Erythroblast (primary cell): ENCODE measurements at regions not wholly inside any gene's neighbourhood (a gene's known extent, or its start where the extent isn't known, plus 50 kb on each side); places are given as distances from the start of the nearest gene placed in this dataset.

Source experiments
- DNase-seq, 2 experiments: peaks; one replicate each; lab custom pipeline; 2025; lab: John Stamatoyannopoulos, UW
- GATA1 ChIP-seq: IDR thresholded peaks from 2 replicates; pipeline ENCODE4 v1.6.1; 2011; ENCODE audit warnings: low read depth, mild to moderate bottlenecking, control low read depth, low read length, moderate library complexity
- POLR2A ChIP-seq: IDR thresholded peaks from 2 replicates; pipeline ENCODE4 v1.6.1; 2011; ENCODE audit warnings: mild to moderate bottlenecking, low read length

DNA sequence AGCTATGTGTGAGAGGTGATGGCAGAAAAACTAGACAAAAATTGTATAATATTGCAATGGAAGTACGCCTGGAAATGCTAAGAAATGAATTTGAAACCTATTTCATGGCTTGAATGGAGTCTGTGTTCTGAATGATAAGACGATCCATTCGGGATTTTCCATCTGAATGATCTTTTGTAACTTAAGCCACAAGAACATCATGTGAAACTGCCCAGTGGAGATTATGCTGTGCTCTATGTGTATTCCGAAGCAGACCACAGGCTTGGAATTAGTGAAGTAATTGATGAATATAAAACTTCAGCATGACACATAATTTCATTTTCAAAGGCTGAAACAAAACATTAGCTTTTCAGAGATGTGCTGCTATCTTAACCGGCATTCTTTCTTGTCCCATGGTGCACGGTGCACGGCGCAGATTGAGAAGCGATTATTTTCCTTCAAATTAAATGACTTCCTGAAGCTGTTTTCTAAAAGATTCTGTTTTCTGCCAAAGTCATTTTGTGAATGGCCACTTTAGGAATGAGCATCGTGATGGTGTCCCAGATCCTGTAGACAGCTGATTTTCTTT is 652.9 kb downstream of the PLA2G4A start:
- DNase-seq: no peak
- TF ChIP-seq GATA1 (no peak), POLR2A (no peak)

DNA sequence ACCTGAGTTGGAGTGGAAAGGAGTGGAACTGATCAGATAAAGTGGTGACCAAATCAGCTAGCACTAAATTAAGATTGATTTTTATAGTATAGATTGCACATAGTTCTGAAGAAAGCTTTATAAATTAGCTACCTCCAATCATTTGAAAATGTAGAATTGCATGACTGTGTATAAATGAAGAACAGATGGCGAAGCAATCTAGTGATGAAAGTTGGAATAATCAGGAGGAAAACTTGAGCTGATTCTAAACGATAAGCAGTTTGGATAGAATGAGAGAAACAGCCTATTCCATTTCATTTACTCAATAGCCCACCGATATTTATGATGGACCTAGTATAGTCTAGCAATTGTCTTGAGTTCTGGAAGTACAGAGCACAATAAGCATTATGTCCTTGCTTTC is 661.5 kb downstream of the PLA2G4A start:
- DNase-seq: no peak
- no peak for TF ChIP-seq GATA1
- no peak for TF ChIP-seq POLR2A

DNA sequence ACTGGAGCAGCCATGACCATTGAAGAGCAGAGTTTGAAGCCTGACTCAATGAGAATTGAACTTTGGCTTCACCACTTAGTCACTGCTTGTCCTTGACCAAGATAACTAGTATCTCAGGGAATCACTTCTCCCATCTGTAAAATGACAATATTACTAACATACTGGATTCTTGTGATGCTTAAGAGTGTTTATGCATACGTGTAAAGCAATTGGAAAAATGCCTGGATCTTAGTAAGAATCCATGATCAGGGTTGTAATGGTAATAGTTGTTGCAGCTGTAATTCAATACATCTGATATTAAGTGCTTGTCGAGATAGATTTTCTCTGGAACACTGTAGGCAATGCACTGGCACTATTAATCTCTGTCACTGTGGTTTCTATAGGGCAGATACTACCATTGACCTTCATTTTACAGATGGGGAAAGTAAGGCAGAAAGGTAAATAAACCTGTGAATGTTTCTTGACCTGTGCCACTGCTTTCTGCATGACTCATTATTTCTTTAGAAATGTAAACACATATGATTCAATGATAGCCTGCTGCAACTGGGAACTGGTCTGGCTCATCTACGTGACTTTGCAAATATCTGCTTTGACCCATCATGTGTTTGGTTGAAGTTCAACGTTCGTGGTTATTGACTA is 662.5 kb downstream of the PLA2G4A start:
- no peak for DNase-seq
- TF ChIP-seq GATA1 (no peak), POLR2A (no peak)

DNA sequence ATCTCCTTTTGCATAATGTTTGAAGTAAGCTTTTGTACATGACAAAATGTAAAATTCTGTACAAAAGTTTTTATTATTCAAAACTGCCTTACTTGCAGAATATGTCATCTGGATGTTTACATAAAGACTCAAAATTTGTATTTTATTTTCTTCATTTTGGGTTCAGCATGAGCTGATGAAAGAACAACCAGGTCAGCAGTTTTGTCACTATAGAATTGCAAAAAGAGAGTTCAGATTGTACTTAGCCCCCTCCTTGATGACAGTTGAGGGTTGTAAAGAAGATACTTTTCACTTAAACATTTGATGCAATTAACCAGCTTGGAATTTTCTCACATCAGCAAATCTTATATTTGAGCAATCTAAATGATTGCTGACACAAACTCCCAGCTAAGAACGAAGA is 669.3 kb downstream of the PLA2G4A start:
- no peak for DNase-seq
- TF ChIP-seq GATA1: no peak
- TF ChIP-seq POLR2A: no peak

DNA sequence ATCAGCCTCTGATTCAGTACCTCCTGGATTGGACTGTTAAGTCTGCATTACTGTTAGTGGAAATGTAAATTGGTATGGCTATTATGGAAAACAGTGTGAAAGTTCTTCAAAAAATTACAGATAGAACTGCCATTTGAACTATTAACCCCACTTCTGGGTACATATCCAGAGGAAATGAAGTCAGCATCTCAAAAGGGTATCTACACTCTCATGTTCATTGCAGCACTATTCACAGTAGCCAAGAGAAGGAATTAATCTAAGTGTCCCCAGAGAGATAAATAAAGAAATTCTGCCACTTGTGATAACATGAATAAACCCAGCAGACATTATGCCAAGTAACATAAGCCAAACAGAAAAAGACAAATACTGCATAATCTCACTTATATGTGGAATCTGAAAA is 676.0 kb downstream of the PLA2G4A start:
- DNase-seq: no peak
- TF ChIP-seq POLR2A (no peak), GATA1 (no peak)

DNA sequence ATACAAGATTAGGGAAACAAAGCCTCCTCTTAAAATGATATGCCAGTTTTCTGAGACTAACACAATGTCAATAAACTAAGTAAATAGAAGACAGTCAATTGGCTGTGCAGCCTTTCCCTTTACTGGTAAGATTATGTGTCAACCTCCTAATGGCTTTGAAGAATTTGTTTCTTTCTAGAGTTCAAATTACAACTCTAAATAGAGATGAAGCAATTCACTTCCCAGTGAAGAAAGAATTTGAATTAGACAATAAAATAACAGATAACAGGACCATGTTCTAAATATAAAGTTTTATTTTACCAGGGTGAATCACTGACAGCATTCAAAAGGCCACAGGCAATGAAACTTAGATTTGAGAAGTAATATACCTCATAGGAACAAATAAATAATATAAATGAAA is 680.3 kb downstream of the PLA2G4A start:
- no peak for DNase-seq

DNA sequence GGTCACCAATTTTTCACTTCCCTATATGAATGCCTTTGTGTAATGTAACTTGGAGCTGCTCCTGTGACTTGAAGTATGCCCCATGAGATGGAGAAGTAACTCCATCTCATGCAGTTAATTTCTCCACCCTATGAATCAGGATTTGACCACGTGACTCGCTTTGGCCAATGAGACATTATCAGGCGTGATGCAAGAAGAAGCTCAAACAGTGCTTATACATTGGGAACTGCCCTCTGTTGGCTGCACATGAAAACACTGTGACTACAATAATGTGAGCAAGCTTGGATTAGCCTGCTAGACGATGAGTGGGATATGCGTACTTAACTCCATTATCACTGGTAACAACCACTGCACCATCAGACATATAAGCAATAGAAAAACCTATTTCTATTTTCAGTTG is 684.4 kb downstream of the PLA2G4A start:
- DNase-seq: peak; percentile 1 to 16
- TF ChIP-seq GATA1 (no peak), POLR2A (no peak)

More for the DNA sequence above, 680.3 kb downstream of the PLA2G4A start:
- no peak for TF ChIP-seq POLR2A
- TF ChIP-seq GATA1: no peak

DNA sequence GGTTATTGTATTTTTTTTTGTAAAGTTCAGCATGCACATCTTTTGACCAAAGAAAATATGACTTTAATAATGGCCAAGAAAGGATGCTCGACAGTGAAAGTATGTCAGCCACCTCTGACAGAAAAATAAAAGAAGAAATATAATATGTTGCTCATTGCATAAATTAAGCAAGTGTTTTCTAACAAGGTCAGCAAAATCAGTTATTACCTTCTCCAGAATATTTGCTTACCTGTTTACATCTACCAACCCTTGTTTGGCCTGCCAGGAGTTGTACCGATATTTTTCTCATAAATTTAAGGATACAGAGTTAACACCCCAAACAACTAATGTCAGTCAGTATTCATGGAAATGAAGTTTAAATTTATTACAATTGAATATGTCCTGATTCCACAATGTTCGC is 685.4 kb downstream of the PLA2G4A start:
- no peak for TF ChIP-seq GATA1
- no peak for TF ChIP-seq POLR2A

DNA sequence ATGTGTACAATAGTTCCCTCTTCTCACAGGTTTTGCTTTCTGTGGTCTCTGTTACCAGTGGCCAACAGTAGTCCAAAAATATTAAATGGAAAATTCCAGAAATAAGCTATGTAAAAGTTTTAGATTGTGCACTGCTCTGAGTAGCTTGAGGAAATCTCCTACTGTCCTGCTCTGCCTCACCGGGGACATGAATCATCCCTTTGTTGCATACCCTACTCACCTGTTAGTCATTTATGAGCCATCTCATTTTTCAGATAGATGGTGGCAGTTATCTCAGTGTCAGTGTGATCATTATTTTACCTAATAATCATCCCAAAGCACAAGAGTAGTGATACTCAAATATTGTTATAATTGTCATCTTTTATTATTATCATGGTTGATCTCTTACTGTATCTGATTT is 688.1 kb downstream of the PLA2G4A start:
- no peak for TF ChIP-seq GATA1
- no peak for TF ChIP-seq POLR2A
- no peak for DNase-seq

More for the DNA sequence above, 685.4 kb downstream of the PLA2G4A start:
- DNase-seq: no peak

DNA sequence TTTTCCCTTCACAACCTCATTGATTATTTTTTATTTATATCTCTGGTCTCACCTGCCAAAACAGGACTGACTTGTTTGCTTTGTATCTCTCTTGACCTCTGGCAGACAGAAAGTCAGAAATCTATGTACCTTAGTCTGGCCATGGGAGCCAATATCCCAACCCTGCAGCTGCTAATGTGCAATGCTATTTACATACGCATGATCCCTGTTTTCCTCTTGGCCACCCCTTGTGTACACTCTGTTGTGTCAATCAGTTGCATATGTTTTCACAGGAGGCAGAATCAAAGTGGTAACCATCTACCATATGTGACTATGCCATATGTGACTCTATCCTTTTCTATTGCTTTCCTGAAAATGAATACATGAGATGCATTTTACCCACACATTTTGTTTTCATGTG is 688.8 kb downstream of the PLA2G4A start:
- no peak for DNase-seq
- TF ChIP-seq POLR2A (no peak), GATA1 (no peak)

DNA sequence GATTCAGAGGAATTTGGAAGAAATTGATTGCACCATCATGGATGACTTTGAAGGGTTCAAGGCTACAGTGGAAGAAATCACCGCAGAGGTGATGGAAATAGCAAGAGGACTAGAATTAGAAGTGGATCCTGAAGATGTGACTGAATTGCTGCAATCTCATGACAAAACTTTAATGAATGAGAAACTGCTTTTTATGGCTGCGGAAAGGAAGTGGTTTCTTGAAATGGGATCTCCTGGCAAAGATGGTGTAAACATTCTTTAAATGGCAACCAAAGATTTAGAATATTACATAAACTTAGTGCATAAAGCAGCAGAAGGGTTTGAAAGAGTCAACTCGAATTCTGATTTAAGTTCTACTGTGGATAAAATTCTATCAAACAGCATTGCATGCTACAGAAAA is 698.6 kb downstream of the PLA2G4A start:
- no peak for DNase-seq
- TF ChIP-seq GATA1 (no peak), POLR2A (no peak)

DNA sequence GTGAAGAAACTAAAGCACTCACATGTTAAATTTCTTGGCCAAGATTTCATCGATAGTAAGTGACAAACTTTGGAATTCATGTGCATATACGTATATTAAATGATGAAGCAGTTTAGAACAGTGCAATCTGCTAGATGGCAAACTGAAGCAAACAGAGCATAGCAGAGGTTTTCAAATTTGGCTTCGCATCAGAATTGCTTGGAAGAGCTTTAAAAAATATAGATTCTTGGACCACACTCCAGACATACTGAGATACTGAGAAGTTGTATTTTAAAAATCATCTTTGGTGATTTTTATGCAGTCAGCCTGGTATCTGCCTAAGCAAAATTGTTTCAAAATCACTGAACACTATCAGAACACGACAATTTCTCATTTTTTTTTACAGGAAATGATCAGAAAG is 709.2 kb downstream of the PLA2G4A start:
- TF ChIP-seq POLR2A (no peak), GATA1 (no peak)

DNA sequence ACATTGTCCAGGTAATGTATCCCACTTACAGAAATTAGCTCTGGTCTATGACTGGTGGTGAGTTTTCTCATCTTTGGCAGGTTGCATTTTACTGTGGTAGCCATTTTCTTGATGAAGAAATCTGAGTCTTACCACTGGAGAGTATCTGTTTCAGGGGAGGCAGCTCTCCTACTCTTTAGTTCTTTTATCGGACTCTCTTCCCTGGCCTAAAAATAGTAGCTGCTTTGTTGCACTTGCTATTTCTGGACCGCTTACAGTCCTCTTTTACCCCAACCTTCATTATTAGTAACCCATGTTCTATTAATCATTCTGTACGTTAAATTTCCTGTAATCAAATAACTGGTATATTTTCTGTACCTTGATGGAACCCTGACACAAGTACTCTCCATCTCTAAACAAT is 720.8 kb downstream of the PLA2G4A start:
- TF ChIP-seq POLR2A: no peak
- no peak for TF ChIP-seq GATA1
- DNase-seq: no peak

More for the DNA sequence above, 709.2 kb downstream of the PLA2G4A start:
- no peak for DNase-seq

DNA sequence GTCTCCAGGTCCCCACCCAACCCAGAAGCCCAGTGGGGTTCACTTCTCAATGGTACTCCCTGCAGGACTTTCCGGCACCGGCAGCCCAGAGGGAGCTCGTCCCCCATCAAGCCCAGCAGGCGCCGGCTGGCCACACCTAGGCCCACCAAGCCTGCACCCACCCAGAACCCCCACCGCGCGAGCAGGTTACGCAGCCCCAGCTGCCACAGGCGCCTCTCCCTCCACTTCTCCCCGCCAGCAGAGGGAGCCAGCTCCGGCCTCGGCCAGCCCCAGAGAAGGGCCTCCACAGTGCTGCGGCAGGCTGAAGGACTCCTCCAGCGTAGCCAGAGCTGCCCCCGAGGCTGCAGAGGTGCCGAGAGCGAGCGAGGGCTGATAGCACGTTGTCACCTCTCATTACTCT is 722.3 kb downstream of the PLA2G4A start:
- DNase-seq: no peak

DNA sequence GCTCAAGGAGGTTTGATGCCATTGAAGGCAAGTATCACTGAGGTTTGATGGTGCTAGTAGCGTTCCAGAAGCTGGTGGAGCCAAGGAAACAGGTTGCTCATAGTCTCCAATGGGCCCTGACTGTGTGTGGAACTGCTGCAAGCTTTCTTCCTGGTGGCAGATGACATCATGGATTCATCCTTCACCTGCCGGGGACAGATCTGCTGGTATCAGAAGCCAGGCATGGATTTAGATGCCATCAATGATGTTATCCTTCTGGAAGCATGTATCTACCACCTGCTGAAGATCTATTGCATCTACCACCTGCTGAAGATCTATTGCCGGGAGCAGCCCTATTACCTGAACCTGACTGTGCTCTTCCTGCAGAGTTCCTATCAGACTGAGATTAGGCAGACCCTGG is 734.4 kb downstream of the PLA2G4A start:
- DNase-seq: no peak
- TF ChIP-seq POLR2A: no peak

More for the DNA sequence above, 722.3 kb downstream of the PLA2G4A start:
- no peak for TF ChIP-seq POLR2A
- TF ChIP-seq GATA1: no peak
